NCI-H2029 (cell line): ENCODE measurements at regions not wholly inside any gene's neighbourhood (a gene's known extent, or its start where the extent isn't known, plus 50 kb on each side); places are given as distances from the start of the nearest gene placed in this dataset.
A peak's percentile ranks its signal among the peaks of the same experiment; 100 is the strongest.

ENCODE experiments used
- DNase-seq: peaks from one replicate; lab custom pipeline; 2025; lab: John Stamatoyannopoulos, UW

DNA sequence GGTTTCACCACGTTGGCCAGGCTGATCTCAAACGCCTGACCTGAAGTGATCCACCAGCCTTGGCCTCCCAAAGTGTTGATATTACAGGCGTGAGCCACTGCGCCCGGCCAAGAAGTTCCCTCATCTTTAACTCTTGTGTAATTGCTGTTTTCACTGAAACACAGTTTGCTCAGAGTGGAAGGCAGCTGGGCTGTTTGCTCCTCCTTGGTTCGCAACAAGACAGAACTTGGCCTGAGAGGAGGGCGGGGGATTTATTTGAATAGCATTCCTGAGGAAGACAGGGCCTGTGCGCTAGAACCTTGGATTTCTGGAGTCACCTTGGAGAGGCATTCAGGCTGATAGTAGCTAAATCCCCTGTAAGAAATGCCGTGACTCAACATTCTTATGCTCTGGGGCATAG, 226.7 kb upstream of the MCTP2 start:
- no peak for DNase-seq

DNA sequence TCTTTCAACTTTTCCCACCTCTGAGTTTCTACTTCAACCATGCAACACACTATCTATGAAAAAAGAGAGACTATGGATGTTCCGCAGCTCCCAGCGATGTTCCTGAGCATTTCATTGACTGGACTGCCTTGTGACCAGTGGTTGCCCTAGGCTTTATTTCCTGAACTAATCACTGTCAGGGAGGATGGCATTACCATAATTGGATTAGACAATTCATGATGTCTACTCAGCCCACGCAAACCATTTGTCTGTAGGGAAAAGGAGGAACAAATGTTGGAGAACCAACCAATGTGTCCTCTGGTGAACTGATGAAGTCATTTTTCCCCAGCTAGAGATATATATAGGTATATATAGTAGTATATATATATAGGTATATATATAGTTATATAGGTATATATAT, 229.3 kb upstream of the MCTP2 start:
- DNase-seq: no peak

DNA sequence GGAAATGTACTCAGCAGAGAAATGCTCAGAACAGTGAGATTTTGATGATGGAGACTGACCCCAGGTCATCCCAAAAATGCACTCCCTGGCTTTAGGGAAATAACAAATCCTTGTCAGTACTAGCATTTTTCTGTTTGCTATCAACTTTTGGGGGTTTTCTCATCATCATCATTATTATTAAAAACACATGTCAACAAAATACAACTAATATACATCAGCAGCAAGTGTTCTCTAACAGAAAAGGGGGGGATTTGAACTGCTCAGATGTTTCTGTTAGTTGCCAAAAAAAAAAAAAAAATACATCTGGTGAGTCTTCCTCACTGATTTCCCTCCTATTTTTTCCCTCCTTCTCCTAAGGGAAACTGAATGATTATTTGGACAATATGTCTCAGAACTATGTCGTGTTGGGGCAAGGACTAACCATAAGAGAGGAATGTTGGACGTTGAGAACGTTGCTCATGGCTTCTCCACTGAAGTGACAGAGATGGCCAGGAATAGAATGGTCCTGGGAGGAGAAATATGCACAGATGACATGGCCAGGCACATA, 230.0 kb upstream of the MCTP2 start:
- no peak for DNase-seq

DNA sequence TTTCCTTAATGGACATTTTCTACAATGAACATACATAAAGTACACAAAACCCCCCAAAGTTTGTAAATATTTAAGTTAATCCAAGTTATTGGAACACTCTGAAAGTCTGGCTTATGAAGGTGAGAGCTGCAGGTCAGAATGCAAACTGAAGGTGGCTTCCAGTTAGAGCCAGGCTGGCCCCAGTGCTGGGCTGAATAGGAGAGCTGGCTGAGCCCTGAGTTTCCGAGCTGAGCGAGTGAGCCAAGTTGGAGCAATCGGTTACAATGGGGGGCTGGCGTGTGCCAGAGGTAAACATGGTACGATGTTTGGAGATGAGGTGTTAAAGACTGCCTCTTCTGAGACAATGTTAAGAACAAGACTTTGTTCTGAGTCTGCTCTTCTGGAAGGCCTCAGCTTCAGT, 230.8 kb upstream of the MCTP2 start:
- DNase-seq: no peak

DNA sequence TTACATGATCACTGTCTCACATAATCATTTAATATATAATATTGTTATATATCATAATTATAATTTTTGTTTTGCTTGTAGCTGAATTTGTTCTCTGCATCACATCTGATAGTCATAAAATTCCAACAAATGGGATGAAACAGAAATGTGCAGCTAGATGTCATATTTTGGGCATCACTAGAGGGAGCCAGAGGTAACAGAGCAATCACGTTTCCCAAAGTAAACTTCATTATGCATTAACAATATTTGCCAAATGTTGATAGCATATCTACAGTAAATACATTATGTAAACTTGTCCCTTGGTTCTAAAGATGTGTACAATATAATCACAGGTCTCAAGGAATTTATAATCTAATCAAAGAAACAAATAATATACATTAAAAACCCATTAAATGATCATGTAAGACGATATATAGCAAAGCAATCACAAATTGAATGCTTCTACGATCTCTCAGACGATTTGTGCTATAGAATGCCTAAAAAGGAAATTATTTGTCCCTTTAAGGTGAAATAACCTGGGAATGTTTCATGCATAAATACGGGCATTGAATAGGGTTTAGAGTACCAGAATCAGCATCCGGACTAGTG, 234.2 kb upstream of the MCTP2 start:
- no peak for DNase-seq

DNA sequence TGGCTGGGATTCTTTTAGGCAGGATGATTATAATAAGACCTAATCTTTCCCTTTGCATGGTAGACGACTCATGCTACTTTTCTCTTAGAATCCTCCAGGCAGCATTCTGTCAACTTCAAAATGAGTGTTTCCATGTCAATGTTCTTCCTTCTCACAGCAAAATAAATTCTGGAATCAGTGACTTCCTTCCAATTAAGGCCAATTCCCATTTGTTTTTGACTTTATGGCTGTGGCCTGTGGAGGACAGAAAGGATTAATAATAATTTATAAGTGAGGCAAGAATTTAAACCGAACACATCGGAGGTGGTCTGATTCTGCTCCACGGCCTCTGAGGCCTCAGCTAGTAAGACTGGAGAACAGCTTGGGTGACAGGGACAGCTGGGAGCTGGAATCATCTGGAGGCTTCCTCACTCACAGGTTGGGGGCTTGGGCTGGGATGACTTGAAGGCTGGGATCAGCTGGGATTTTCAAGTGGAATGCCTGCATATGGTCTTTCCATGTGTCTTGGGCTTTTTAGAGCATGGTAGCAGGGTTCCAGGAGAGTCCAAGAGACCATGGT, 241.8 kb upstream of the MCTP2 start:
- DNase-seq: no peak

DNA sequence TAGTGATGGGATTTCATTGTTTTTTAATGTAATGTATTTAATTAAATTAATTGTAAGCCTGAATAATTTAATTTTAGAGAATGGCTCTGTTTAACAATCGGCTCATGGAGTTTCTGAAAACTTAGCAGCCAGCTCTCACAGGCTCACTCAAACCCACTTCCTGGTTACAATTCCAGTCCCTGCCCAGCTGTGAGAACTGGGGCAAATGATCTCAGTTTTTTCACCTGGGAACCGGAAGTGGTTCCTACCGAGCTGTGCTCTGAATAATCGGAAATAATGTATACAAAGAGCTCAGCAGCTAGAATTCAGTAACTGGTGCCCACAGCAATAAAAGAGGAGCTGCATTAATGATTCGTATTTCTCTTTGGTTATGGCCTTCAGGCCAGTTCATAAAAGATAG, 244.3 kb upstream of the MCTP2 start:
- no peak for DNase-seq

DNA sequence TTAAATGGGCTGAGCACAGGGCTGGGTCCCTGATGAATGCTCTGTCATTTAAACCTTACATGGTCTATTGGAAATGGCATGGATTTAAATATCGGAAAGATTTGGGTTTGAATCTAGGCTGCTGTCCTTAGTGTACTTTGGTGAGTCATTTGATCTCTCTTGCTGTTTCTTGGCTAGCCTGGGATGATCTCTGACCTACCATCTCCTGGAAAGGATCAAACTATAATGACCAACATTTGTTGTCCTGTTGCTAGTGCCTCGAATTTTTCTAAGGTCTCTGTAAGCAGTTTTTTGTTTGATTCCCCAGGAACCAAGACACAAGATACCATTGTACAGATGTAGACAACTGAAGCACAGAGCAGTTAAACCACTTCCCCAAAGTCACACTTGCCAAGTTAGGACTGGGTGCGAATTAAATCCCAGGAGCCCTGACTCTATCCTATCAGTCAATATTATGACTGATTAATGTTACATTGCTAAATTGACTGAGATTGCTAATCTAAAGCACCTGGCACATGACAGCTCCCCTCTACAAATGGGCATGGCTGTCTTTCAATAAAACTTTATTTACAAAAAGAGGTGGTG, 244.9 kb upstream of the MCTP2 start:
- no peak for DNase-seq

DNA sequence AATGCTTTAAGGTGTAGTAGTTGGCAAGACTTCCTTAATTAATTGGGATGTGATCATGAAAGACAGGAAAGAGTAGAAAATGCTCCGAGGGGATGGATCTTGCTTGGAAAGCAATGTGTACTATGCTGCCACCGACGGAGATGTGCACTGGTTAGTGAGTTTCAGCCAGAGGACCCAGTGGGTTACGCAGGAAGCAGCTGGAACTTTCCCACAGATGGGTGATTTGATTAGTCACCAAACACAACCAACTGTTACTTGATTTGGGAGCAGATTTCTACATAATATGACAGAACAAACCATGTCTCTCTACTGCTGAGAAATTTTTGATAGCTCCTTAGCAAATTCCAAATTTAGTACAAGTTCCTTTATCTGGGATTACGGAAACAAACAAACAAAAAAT, 245.4 kb upstream of the MCTP2 start:
- DNase-seq: no peak

DNA sequence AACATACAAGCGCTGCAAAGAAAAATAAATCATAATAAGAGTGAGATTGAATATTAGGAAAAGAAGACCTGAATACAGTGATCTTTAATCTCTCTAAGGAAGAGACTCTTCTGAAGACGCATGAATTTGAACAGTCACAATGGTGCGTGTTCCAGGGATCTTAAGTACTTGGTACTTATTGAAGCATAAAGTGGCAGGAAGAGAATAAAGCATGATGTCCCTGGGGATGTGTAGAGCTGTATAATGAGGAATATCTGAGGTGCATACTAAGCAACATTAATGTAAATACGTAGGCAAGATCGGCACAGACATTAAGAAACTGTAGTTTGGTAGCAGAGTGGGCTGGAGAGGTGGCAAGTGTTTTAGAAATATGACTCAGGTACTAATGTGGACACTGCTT, 246.2 kb upstream of the MCTP2 start:
- DNase-seq: no peak

DNA sequence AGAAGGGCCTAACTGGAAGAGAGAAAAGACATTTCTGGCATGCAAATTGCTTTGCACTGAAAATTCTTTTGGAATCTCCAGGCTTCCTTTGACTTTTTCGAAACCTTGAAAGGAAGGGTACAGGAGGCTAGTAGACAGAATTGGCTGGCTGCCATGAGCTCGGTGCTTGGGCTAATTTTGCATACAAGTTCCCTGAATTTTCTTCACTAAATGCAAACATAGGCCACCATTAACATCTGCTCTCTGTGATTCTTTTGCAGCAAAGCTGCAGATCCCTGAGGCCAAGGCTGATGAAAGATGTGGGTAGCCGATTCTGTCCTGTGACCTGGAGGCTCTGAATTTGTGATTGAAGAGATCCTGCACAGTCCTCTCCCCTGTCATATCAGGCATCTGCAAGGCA, 247.8 kb upstream of the MCTP2 start:
- DNase-seq: no peak

DNA sequence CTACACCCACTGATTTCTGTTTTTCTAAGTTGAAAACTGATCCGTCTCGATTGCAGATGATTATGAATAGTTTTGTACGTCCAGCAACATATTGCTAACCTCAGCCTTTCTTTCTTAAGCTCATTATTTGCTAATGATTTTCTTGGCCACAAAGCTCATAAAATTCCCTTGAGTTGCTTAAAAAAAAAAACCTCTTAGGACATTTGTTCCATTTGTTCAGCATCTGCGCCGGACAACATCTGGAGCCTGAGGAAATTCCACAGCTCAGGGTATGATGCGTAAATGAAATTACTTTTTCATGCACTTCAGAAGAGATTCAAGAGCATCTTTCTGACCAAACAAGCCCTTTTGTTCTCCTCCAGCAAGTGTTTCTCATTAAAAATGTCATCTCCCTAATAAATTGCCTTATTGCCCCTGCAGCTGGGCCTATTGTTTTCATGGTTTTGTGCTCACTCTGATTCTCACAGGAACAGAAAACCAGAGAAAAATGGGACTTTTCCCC, 249.1 kb upstream of the MCTP2 start:
- DNase-seq: no peak

DNA sequence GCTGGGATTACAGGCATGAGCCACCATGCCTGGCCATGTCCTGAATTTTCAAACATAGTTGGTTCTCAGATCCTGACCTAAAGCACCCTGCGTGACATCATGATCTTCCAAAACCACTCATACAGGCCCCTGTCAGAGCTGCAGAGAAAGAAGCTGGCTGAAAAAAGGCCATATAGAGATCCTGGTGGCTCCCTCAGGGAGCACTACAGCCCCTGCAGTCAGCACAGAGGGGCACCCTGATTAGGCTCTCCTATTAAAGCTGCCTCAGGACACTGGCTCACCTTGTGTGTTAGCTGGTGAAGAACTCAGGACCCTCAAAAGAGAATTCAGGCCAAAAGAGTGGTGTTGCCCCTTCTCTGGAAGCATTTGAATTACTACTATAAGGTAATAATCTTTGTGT, 249.7 kb upstream of the MCTP2 start:
- no peak for DNase-seq

DNA sequence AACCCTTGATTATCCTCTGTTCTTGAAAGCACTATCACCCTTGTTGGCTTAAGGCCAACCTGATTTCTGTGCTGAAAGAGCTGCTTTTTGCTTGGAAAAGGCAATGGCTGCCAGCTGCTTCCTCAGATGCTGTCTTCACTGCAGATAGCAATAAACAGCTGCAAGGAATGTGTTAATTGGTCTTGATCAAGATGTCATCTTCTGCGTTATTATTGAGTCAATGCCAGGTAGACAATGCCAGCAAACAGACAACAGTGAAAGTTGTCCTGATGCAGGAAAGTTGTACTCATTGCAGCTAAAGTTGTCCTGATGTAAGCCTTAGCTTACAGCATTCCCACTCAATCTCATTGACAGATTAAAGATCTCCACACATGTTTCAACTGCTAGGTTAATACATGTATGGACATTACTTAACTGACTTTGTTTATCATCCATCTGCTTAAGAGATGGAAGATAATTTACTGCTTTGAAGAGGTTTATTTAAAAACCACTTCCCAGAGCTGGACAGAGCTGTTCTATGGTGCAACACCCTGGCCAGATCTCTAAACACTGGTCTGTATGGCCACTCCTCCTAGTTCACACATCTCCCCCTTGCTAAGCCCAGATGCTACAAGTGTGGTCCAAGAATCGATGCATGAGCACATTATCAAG, 251.0 kb upstream of the MCTP2 start:
- no peak for DNase-seq

DNA sequence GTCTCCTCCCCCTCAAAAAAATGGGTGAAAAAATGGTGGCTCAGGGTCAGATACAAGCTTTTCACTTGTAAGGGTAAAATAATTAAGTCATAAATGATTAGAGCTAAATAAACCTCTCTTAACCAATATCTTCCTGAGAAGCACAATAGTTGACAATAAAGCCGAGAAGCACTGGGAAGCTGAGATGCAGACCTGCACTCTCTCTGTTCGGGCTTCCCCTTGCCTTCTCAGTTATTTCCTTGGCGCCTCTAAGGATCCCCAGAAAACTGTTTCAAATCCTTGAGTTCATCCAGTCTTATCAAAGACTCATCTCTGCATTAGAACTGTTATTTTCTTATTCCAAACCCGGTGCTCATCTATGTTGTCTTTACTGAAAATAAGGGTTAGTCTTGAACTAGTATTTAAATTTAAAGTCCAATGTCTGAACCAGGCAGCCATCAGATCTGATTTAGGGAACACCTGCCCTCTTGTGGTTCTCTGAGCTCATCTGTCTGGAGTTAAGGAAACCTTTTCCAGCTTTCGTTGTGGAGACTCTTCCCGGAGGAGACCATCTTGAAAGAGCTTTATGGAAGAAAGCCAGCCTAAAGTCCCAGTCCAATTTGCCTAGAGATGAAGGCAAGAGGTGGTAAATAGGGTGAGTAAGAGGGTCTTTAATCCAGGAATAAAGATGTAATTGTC, 256.4 kb upstream of the MCTP2 start:
- no peak for DNase-seq

DNA sequence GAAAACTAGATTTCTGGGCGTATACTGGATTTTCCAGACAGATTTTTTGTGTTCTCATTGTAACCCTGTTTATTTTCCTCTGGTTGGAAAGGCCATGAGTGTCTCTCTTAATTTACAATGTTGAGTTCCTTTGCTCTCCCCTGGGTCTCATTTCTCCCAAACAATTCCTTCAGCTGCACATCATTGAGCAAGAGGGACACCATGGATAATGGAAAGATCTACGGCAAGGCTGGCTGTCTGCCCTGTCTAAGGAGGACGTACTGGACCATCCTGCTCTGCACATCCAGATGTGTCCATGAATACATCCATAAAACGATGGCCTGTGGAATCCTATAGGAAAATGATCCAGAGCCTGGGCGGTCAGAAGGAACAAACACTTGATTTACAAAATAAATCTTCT, 258.1 kb upstream of the MCTP2 start:
- DNase-seq: no peak

DNA sequence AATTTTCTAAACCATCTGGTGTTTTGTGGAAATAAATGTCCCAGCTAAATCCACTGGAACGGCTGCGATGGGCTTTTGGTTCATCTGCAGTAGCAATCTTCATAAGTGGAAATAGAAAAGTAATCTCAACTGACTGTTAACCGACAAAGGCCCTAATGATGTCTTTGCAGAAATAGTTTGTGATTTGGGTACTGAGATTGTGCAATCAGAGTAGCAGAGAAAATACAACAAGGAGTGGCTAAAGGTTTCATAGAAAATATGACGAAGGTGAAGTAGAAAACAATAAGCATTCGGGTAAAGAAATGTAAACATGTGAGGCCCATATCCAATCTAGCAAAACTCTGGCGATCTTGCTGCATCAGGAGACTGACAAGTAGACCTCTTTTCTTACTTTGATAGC, 262.6 kb upstream of the MCTP2 start:
- DNase-seq: no peak

DNA sequence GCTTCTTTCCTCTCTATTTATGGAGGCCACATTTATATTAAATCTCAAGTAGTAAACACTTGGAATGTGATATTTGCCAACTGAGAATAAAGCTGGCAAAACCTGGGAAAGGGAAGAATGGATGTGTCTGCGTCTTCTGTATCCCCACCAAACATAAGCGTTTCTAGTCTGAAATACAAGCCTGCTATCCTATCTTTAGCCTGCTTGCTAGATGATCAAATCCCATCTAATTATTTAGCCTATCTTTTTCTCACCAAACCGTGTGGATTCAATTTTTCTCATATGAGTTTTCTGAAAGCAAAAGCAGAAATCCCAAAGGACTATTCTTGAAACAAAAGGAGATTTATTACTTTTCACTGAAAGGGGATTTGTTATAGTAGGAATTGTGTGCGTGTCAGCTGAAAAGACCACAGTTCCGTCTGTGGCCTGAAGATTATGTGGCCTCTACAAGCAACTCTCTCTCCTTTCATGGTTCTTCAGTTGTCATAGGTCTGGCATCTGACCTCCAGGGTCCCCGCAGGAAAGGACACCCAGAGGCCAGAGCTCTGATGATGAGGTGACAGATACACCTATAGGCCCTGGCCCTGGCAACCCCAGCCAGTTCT, 266.0 kb upstream of the MCTP2 start:
- DNase-seq: no peak

DNA sequence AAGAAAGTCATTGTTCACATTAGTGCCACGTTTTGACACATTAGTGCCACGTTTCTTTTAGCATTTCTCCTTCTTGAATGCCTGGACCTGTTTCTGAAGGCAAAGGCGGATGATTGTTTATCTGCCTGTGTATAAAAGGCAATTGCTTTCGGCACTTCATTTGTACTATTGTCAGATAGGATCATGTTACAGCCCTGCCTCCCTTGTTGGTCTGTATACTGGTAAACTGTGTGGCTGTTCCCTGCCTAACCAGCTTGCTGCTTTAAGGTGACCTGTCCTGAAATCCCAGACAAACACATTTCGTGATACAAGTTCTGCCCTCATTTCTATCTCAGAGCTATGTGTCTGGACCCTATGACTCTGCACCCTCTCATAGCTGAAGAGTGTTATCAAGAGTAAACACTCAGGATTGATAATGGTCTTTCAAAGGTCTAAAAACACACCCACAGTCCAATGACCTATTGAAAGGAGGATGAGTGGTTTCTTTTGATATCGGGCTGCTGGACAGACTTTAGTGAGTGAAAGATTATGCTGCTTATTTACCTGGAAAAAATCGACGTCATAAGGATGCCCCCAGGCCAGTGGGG, 276.3 kb upstream of the MCTP2 start:
- DNase-seq: no peak

DNA sequence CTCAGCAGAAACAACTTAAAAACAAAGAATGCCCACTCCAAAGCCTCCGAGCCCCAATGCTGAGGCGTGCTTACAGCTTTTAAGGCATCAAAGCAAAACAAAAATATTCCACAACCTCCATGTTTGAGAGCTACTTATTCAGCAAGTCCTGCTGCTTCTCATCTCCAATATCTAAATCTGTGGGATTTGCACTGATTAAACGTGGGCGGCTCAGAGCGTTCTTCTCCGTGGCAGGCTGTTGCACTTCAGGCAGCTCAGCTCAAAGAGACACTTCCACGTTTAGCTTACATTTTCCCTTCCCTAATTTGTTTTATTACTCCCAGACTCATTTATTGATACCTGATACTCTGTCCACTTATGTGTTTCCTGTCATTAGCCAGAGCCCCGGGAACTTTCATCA, 282.6 kb upstream of the MCTP2 start:
- no peak for DNase-seq

DNA sequence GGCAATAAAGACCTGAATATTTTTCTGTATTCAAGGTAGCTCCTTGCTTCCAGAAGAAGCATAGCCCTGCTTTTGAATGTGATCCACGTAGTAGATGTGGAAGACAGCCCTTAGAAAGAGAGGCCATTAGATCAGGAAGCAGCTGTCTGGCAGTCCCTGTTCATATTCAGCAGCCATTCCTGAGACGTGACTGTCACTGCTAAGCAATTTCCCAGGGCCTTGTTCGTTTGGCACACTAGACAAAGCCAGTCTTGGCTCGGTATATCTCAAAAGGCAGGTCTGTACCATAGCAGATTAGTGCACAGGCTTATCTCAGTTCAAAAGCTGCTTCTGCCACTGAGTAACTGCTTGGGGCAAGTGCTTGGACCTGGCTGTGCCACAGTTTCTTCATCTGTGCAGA, 287.8 kb upstream of the MCTP2 start:
- no peak for DNase-seq

DNA sequence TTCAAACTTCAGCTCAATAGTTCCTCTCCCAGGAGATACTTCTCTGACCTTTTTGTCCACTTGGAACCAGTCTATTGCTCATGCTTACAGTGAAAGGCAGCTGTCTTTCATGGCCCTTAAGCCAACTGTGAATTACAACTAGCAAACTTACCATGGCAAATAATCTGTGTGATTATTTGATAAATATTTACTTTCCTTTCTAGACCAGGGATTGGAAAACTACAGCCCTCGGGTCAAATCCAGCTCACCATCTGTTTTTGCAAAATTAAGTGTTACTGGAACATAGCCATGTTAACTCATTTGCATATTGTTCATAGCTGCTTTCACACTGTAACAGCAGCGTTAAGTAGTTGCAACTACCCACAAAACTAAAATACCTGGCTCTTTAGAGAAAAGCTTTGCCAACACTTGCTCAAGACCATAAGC, 289.1 kb upstream of the MCTP2 start:
- DNase-seq: peak; percentile 8
